A549 (cell line): ENCODE measurements at regions not wholly inside any gene's neighbourhood (a gene's known extent, or its start where the extent isn't known, plus 50 kb on each side); places are given as distances from the start of the nearest gene placed in this dataset.

Source experiments
- CBX8 ChIP-seq: fragments of 200-600 bp; sonication (generic); IDR thresholded peaks from 2 replicates; pipeline ENCODE4 v1.6.1; 2016
- HDAC2 ChIP-seq: fragments of 200-600 bp; sonication (generic); IDR thresholded peaks from 2 replicates; pipeline ENCODE4 v1.6.1; 2016
- KDM5A ChIP-seq: fragments of 200-600 bp; sonication (generic); IDR thresholded peaks from 2 replicates; pipeline ENCODE4 v1.6.1; 2016; ENCODE audit warnings: antibody characterized with exemption, mild to moderate bottlenecking
- MAFK ChIP-seq: fragments of 450-650 bp; IDR thresholded peaks from 2 replicates; pipeline ENCODE4 v1.6.1; 2014; ENCODE audit not compliant: partially characterized antibody
- POLR2A ChIP-seq: IDR thresholded peaks from 2 replicates; pipeline ENCODE4 v1.6.1; 2012; ENCODE audit warnings: mild to moderate bottlenecking, low read length
- RAD21 ChIP-seq, 2 experiments: fragments of >200 bp in 1 of 2; sonication (Bioruptor Twin) in 1 of 2; formaldehyde crosslinking in 1 of 2; IDR thresholded peaks in 1 of 2; conservative IDR thresholded peaks in 1 of 2; 2 replicates in 1 of 2; 3 replicates in 1 of 2; pipeline ENCODE4 v1.6.1; 2012 to 2018; ENCODE audit warnings: inconsistent platforms in 1 of 2
- RNF2 ChIP-seq: fragments of 200-600 bp; sonication (generic); IDR thresholded peaks from 2 replicates; pipeline ENCODE4 v1.6.1; 2016; ENCODE audit warnings: low read depth, mild to moderate bottlenecking, antibody characterized with exemption, moderate library complexity, borderline replicate concordance
- SREBF2 ChIP-seq: fragments of 450-650 bp; IDR thresholded peaks from 2 replicates; pipeline ENCODE4 v1.6.1; 2014; ENCODE audit warnings: mild to moderate bottlenecking, moderate library complexity
- TF ChIP-seq, protein P1 (sequence below): fragments of 250-450 bp; sonication (Bioruptor Pico); IDR thresholded peaks from 2 replicates; pipeline ENCODE4 v1.5.0; 2021; ENCODE audit warnings: mild to moderate bottlenecking, moderate library complexity, borderline replicate concordance
- TF ChIP-seq, protein P2 (sequence below): fragments of >200 bp; sonication (Bioruptor Twin); formaldehyde crosslinking; IDR thresholded peaks from 3 replicates; pipeline ENCODE4 v1.5.1; 2016

DNA sequence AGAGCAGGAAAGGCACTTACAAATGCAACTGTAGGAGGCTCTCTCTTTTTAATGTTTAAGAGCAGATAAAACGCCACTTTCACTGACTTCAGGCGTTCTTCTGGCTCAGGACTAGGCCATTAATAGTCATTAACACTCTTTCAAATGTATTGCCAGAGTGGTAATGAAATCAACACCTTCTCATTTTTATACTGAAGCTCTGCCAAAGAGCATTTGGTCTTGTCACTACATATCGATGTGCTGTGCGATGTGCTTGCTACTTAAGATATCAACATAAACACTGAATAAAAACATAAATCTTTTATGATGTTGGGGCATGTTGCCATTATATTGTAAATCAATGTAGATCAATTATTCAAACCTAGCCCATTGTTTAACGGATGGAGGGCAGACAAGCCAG lies 634.7 kb downstream of the ARL4A start:
- TF ChIP-seq KDM5A (no peak), POLR2A (no peak), RNF2 (no peak), MAFK (no peak), CBX8 (no peak), HDAC2 (no peak), RAD21 (conservative IDR thresholded peaks at IDR 0.05 in 1 of 2, IDR thresholded peaks at IDR 0.05 in 1 of 2) (no peak), SREBF2 (no peak)
- TF ChIP-seq, protein P1, sequence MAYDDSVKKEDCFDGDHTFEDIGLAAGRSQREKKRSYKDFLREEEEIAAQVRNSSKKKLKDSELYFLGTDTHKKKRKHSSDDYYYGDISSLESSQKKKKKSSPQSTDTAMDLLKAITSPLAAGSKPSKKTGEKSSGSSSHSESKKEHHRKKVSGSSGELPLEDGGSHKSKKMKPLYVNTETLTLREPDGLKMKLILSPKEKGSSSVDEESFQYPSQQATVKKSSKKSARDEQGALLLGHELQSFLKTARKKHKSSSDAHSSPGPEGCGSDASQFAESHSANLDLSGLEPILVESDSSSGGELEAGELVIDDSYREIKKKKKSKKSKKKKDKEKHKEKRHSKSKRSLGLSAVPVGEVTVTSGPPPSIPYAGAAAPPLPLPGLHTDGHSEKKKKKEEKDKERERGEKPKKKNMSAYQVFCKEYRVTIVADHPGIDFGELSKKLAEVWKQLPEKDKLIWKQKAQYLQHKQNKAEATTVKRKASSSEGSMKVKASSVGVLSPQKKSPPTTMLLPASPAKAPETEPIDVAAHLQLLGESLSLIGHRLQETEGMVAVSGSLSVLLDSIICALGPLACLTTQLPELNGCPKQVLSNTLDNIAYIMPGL (CRISPR knock-in tag) = no peak
- TF ChIP-seq, protein P2, sequence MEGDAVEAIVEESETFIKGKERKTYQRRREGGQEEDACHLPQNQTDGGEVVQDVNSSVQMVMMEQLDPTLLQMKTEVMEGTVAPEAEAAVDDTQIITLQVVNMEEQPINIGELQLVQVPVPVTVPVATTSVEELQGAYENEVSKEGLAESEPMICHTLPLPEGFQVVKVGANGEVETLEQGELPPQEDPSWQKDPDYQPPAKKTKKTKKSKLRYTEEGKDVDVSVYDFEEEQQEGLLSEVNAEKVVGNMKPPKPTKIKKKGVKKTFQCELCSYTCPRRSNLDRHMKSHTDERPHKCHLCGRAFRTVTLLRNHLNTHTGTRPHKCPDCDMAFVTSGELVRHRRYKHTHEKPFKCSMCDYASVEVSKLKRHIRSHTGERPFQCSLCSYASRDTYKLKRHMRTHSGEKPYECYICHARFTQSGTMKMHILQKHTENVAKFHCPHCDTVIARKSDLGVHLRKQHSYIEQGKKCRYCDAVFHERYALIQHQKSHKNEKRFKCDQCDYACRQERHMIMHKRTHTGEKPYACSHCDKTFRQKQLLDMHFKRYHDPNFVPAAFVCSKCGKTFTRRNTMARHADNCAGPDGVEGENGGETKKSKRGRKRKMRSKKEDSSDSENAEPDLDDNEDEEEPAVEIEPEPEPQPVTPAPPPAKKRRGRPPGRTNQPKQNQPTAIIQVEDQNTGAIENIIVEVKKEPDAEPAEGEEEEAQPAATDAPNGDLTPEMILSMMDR = no peak
